Stimulated activated CD4-positive, alpha-beta T cell treated with anti-CD3 and anti-CD28 coated beads, Interleukin-1b, Interleukin-23, amount 100 ng/mL, for 4 hours (primary cell): ENCODE measurements at regions not wholly inside any gene's neighbourhood (a gene's known extent, or its start where the extent isn't known, plus 50 kb on each side); places are given as distances from the start of the nearest gene placed in this dataset.
"Not testable (repeated sequence)": the region's sequence is repeated elsewhere in the genome, so short reads cannot be mapped to it uniquely, and the experiment has no call there.

ENCODE experiments used
- DNase-seq, 2 donors: peaks; one replicate each; pipeline ENCODE4 v3.0.0-alpha.2; 2020; ENCODE audit warnings: low read depth in 2 of 2

DNA sequence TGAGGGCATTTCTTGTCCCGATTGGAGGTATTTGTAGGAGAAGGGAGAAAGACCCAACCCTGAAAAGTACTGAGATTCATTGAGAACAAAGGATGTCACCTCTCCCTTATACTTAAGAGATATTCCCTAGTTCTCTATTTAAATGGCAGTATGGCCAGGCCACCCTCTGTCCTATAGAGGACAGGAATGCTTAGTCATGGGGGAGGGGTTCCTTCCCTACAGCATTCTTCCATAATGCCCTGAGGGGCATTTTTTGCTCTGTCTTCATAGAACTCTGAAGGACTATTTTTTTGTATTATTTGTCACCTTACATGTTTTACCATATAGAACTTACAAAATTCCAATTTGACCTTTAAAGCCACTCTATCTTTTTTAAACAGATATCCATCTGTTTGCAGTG lies 176.3 kb downstream of the TMEM161B start:
- no peak for DNase-seq

DNA sequence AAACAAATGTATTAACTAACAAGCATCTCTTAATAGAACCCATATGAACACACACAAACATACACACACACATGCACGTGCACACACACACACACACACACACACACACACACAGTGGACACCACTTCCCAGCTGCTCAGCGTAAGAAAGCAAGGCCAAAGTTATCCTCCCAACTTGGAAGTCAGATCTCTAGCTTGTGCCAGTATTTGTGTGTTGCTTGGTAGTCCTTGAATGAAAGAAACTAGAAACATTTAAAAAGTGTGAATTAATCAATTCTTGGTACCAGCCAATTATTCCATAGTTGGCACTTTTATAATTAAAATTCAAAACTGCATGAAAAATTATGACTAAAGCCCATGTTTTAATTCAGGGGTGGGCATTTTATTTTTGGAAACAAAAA lies 178.1 kb downstream of the TMEM161B start:
- DNase-seq, result no peak

DNA sequence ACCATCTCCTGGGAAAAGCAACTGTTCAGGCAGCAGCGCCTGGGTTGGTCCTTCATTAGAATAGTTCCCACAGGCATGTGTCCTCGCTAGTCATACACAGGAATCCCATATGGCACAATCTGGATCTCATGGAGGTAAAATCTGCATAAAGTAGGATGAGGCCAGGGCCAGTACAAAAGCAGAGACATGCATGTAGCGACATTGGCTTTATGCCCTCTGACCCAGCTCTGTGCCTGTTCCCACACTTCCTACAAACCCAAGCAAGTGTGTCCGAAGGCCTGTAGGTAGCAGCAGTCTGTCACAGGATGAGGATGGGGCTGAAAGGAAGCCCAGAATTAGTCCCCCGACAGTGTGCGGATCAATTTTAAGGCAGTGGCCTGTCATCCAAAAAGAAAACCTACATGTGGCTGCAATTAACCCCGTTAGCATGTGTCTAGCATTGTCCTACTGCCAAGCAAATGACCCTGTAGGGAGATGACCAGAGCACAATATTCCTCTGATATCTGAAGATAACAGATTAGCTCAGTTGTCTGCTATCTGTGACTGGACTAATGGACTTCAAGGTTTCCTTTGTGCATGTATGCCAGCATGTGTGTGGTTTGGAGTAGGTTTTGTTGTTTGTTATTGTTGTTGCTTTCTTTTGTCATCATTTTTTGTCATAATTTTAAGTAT lies 178.8 kb downstream of the TMEM161B start:
- no peak for DNase-seq

DNA sequence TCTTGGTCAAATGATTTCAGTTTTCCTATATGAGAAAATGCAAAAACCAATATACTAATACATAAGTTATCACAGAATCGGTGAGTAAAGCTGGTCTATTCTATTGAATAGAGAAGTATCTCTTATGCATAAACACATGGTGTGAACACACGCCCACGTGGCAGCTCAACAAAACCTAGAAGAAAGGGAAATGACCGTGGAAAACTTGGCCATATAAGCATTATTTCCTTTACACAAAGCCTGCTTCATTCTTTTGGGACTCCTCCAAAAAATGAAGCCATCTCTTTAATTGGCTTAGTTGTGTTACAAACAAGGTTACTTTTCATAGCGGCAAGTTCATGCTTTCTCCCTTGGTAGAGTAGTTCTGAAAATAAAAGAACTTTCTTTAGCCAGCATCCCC lies 183.2 kb downstream of the TMEM161B start:
- DNase-seq, result no peak

DNA sequence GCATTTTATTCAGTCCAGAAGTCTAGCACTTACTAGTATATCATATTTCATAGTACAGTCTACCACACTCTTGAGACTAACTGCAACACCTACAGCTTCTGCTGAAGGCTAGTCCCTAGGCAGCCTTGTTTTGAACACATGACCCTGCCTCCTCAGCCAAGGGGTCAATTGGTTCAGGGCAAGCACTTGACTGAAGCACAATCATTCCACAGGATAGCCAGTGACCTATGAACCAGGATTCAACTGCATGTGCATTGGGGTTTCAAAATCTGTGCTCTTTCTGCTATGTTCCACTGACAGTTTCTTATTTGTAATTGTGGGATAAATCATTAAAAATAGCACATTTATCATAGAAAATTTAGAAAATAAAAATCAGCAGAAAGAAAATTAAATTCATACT lies 186.8 kb downstream of the TMEM161B start:
- DNase-seq, result no peak

DNA sequence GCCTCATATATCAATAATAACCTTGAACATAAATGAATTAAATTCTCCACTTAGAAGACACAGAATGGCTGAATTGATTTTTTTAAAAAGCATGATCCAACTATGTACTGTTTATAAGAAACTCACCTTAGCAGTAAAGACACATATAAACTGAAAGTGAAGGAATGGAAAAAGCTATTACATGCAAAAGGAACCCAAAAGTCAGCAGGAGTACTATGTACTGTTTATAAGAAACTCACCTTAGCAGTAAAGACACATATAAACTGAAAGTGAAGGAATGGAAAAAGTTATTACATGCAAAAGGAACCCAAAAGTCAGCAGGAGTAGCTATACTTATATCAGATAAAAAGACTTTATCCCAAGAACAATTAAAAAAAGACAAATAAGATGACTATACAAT lies 204.8 kb downstream of the TMEM161B start:
- no peak for DNase-seq

DNA sequence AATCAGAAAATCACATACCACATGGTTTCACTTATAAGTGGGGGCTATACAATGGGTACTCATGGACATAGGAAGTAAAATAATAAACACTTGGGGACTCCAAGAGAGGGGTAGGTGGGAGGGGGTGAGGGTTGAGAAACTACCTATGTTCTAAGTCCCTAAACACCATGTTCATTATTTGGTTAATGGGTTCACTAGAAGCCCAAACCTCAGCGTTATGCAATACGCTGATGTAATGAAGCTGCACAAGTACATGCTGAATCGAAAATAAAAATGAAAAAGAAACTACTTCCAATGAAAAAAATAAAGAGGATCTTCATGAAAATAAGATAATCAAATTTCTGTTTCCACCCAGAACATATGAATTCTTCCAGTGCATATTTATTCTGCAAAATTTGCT lies 208.5 kb downstream of the TMEM161B start:
- DNase-seq, result no peak

DNA sequence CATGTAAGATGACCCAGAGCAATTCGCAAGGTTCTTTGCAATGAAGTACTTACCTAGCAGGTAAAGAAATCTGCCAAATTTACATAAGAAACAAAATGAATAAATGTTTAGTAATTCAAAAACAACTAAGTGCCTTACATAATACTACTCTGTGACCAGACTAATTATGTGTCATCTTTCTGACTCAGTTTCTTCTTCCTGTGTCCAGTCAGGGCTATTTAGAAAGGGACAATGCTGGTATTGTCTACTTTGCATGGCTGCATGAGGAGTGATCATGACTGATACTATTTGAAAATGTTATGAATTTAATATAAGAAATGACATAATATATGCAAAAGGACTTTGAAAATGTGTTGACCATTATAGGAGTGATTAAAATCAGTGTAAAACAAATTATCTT lies 210.0 kb downstream of the TMEM161B start:
- no peak for DNase-seq

DNA sequence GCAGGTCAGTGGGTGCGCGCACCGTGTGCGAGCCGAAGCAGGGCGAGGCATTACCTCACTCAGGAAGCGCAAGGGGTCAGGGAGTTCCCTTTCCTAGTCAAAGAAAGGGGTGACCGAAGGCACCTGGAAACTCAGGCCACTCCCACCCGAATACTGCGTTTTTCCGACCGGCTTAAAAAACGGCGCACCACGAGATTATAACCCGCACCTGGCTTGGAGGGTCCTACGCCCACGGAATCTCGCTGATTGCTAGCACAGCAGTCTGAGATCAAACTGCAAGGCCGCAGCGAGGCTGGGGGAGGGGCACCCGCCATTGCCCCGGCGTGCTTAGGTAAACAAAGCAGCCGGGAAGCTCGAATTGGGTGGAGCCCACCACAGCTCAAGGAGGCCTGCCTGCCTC lies 216.2 kb downstream of the TMEM161B start:
- DNase-seq, result not testable (repeated sequence)

DNA sequence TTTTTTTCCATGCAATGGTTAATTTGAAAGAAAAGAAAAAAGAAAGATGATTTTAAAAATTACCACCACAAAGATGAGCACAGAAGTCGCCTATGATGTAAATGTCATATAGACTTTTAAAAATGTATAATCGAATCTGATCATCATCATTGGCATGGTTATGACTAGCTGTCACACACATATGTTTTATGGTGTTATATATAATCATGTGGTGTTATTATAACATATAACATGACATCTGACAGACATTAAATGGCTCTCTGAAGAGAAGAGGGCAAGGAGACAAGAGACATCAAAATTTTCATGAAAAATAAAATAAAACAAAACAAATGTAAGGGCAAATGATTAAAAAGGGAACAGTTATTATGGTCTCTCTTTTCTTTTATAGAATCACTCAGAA lies 217.5 kb downstream of the TMEM161B start:
- no peak for DNase-seq

DNA sequence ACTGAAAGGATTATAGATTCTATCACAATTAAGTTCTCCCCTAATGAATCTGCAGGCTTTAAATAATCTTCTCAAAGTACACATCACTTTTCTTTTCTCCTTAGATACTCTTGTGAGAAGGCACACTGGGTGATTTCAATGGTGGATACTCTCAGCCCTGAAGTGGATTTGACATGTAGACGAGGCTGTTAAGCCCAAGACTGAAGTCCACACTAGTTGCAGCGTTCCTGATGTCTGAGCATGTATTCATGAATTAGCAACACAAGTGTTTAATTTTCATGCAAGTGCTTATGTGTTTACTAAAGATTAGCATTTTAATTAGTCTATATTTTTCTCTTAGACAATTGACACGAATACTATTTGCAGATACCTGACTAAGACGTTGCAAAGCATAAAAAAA lies 218.9 kb downstream of the TMEM161B start:
- DNase-seq, result no peak

DNA sequence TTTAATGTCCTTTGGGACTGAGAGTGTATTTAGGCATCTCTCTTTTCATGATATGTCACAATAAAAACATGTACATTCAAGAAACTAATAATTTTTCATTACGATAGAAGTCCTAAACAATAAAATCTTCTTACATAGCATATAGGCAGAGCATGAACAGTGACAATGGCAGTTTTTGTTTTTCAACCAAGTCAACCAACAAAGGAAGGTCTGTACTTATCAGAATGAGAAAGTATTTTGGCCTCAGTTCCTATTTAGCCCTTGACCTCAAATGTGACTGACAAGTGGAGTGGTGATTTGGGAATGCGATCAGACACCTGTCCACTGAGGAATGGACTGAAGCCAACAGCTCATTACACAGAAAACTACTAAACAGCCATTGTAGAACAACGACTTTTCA lies 219.5 kb downstream of the TMEM161B start:
- DNase-seq, result no peak

DNA sequence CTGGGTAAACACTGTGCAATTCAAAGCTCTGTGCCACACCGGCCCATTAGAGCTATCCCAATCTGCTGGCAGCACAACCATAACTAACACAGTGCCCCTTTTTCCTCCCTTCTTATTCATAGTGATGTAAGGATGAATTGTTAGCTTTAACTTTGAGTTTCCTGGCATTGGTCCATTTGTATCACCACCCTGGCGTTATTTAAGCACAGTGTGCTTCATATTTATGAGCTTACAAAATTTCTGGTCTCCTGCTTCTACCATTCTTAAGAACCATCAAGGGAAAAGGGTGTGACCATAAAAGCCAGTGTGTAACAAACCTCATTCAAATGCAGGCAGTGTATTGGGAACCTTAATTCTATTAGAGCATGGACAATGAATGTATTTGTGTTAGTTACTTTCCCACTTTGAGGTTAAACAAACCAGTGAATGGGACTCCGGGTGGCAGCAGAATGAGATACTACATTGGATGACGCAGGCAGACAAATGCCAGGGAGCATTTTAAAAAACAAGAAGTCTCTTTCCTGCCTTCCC lies 222.6 kb downstream of the TMEM161B start:
- no peak for DNase-seq

DNA sequence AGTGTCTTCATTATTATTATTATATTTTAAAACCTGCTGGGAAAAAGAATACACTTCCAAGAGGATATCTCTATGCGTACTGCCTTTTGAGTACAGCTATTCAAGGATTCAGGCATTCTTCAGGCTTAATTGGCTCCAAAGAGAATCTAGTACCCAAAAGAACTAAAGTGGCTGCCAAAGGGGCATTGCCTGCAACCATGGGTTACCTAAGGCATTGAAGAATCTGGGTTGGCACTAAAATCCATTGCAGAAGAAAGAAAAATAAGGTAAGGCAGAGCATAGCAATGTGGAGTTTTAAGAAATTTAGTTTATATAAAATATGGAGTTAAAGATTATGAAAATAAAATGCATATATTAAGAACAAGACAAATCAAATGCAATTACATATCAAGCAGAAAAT lies 223.5 kb downstream of the TMEM161B start:
- no peak for DNase-seq

DNA sequence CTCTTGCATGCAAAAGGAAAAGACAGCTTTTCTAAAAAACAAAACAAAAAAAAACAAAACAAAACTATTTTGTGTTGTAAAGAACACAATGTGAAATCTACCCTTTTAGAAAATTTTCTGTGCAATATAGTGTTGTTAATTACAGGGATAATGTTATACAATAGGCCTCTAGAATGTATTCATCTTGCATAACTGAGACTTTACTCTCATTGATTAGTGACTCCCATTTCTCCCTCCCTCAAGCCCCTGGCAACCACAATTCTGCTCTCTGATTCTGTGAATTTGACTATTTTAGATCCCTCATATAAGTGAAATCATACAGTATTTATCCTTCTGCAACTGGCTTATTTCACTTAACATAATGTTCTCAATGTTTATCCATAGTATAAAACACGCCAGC lies 234.1 kb downstream of the TMEM161B start:
- no peak for DNase-seq

DNA sequence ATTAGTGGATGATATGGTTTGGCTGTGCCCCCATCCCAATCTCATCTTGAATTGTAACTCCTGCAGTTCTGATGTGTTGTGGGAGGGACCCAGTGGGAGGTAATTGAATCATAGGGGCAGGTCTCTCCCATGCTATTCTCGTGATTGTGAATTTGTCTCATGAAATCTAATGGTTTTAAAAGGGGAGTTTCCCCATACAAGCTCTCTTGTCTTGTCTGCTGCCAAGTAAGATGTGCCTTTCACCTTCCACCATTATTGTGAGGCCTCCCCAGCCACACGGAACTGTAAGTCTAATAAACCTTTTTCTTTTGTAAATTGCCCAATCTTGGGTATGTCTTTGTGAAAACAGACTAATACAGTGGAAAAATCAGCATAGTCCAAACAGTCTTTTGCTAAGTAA lies 235.5 kb downstream of the TMEM161B start:
- DNase-seq, result no peak

DNA sequence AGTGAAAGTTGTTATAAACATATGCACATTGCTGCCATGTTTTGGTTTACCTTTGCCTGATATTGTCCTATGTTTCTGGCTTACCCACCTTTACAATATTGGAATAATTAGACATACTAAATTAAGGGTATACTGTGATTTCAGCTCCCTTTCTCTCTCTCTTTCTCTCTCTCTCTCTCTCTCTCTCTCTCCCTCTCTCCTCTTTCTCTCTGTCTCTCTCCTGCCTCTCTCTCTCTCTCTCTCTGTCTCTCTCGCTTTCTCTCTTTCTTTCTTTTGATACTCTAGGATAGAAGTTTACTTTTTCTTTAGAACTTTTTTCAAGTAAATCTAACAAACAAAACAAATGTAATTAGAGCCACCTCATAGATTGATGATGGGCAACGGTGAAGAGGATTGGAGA lies 239.6 kb downstream of the TMEM161B start:
- no peak for DNase-seq

DNA sequence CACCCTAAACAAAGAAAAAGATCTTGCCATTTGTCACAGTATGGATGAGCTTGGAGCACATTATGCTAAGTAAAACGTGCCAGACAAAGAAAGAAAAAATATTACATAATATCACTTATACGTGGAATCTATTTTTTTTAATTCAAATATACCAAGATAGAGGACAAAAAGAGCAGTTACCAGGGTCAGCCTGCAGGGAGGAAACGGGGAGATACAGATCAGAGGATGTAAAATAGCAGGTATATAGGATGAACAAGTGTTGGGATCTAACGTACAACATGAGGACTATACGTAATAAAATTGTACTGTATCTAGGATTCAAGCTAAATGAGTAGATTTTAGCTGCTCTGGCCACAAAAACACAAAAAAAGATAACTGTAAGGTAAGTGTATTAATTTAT lies 247.5 kb downstream of the TMEM161B start:
- no peak for DNase-seq

DNA sequence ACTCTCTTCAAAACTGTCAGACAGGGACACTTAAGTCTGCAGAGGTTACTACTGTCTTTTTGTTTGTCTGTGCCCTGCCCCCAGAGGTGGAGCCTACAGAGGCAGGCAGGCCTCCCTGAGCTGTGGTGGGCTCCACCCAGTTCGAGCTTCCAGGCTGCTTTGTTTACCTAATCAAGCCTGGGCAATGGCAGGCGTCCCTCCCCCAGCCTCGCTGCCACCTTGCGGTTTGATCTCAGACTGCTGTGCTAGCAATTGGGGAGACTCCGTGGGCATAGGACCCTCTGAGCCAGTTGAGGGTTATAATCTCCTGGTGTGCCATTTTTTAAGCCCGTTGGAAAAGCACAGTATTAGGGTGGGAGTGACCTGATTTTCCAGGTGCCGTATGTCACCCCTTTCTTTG lies 253.7 kb downstream of the TMEM161B start:
- not testable (repeated sequence) for DNase-seq

DNA sequence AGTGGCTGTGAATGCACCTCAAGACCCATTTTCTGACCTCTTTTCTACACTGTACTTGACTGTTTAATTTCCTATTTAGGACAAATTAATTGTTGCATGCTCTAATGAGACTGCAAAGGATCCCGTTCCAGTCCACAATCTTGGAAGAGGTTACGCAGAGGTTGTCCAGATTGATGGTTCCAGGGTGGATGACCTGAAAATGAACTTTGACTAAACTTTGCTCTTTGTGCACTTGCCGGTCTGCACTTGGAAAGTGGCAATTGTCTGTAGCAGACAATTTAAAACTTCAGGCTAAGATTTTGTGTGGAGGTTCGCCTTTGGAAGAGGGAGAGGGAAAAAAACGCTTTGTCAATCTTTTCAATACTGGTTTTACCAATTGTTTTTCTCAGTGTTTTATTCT lies 267.8 kb downstream of the TMEM161B start:
- no peak for DNase-seq

DNA sequence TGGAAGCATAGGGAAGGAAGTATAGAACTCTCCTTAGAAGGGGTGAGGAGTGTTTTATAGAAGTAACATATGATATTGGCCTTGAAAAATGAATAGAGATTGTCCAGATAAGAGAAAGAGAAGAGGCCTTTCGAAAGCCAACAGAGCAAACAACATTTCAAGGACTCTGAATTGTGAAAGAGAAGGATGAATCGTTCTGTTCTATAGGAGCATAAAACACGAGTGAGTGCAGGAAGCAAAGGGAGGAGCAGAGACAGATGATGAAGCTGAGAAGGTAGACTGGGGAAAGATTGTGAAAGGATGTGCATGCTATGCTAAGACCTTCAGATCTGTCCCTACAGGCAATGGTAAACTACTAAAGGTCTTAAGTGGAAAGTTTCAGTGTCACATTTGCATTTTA lies 271.0 kb downstream of the TMEM161B start:
- DNase-seq, result no peak

DNA sequence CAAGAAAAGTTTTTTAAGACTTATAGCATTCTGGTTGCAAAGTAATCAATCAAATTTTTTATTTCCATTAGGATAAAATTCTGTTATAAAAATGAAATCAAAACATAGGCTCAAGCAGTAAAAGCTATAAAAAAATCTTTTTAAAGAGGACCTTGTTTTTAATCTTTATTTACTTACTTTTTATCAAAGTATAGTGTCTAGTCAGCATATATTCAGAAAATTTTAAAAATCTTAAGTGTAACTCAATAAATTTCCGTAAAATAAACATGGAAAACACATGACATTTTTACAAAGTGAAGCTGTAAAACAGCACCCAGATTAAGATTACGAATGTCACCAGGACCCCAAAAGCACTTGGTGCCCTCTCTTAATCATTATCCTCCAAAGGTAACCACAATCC lies 302.4 kb downstream of the TMEM161B start:
- no peak for DNase-seq

DNA sequence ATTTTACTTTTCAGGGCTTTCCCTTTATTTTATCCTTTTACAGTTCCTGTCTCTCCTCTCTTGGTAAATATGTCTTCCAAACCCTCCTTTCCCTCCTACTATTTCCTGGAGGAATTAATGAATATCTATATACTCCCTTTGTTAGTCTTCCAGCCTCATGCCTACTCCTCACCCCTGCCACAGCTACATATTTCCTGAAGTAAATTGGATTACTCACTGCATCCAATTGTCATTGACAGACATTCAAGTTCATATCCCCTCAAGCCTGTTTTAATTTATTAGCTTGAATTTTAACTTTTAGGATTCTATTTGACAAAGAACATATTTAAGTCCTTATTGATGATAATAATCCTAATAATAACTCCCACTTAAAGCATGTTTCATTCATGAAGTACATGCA lies 314.5 kb downstream of the TMEM161B start:
- DNase-seq, result no peak

DNA sequence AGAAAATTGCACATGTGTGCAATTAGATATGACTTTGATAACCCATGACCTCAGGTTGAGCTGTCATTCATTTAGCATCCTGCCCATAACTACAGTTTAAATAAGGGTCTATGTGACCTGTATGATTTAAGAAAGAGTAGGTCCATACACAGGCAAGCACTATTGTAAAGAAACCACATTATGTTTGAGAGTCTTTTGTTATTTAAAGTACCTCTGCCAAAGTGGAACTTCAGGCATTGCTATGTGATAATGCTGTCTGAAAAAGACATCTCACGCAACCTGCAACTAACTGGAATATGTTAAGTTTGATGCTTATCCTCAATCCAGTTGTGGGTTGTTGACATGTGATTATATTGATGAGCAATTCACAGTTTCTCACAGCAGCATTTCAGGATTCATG lies 317.0 kb downstream of the TMEM161B start:
- DNase-seq, result no peak
